ENCODE measurements at regions not wholly inside any gene's neighbourhood (a gene's known extent, or its start where the extent isn't known, plus 50 kb on each side); places are given as distances from the start of the nearest gene placed in this dataset.
"Not testable (repeated sequence)": the region's sequence is repeated elsewhere in the genome, so short reads cannot be mapped to it uniquely, and the experiment has no call there.

DNA sequence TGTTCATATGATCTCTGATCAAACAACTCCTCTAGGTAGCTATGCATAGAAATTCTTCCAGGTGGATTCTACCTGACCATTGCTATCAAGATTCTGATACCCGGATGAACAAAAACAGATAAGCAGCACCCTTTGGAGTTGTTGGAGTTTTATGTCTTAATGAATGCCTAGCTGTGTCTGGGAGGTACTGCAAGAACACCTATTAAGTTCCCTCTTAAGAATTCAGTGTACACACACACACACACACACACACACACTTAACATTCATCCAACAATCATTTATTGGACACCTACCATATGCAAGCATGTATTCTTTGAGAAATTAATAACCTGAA is 58.1 kb upstream of the FNDC3B start:
- 58 to 71% methylated on average over 1 of the region's 1 CpG for WGBS, 2 donors
- no peaks in the 10 kb centered on the region for H3K9me3 ChIP-seq
- intact Hi-C loops (cut with DNase I) = no loop called here
- no peaks in the 10 kb centered on the region for H3K36me3 ChIP-seq
- H3K4me1 ChIP-seq = no peaks in the 10 kb centered on the region
- peaks cover 0 to 9% (median 0%) of the 10 kb centered on the region in 4 donors for H3K27me3 ChIP-seq
- TF ChIP-seq POLR2A (IDR thresholded peaks at IDR 0.05) (no peak), CTCF (IDR thresholded peaks at IDR 0.05) (no peak)
- no peak overlapping the region for H3K27ac ChIP-seq
- no peak for DNase-seq
- no peak overlapping the region for H3K4me3 ChIP-seq

DNA sequence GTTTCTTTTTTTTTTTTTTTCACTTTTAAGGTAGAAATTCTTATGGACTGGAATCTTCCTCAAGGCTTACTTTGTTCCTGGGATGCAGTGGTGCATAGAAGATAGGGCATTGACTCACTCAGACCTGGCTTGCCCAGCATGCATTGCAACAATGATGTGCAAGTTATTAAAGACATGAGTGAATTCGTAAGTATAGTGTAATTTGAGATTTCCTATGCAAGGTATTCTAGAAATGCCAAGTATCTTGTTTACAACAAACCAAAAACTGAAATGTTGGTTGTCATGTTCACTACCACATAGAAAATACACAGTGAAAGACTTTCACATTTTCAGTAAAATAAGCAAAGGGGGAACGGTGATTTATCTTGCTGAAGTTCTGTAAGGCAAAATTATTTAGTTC is 56.5 kb upstream of the FNDC3B start:
- Histone ChIP-seq H3K27me3 (peaks cover 0 to 9% (median 0%) of the 10 kb centered on the region in 4 donors), H3K36me3 (no peaks in the 10 kb centered on the region), H3K9me3 (no peaks in the 10 kb centered on the region), H3K4me3 (no peak overlapping the region), H3K27ac (no peak overlapping the region), H3K4me1 (no peaks in the 10 kb centered on the region)
- intact Hi-C loops (cut with DNase I) = no loop called here
- DNase-seq = no peak
- TF ChIP-seq CTCF (IDR thresholded peaks at IDR 0.05) (no peak), POLR2A (IDR thresholded peaks at IDR 0.05) (no peak)
- WGBS, 2 donors = 40 to 41% methylated on average over 2 of the region's 2 CpGs

GRCh38 chr3:171983685-171984084 is 55.7 kb upstream of the FNDC3B start:
- H3K36me3 ChIP-seq; H3K4me3 ChIP-seq; H3K9me3 ChIP-seq; H3K27me3 ChIP-seq; H3K4me1 ChIP-seq; DNase-seq; H3K27ac ChIP-seq; intact Hi-C loops (cut with DNase I): not testable (repeated sequence)
- 85 to 87% methylated on average over 7 to 8 of the region's 8 CpGs for WGBS, 2 donors

DNA sequence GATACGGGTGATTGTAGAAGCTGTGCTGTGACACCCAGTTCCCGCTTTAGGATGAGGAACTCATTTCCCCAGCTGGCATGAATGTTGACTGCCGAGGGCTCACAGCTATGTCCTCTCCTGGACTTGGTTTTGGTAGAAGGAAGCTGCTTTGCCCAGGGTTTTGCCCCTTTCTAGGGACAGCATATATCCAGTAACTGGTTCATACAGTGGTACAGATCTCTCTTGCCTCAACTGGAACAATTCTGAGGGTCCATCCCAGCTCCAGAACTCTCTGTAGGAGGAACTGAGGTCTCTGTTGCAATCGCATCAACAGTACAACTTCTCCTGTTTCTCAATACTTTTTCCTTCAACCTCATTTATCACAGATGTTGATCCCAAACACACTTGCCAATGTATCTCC is 54.5 kb upstream of the FNDC3B start:
- Histone ChIP-seq H3K4me3 (no peak overlapping the region), H3K4me1 (no peaks in the 10 kb centered on the region), H3K27ac (peak overlapping the region in 1 of 4 donors; percentile 58), H3K36me3 (no peaks in the 10 kb centered on the region), H3K9me3 (no peaks in the 10 kb centered on the region), H3K27me3 (peaks cover 0 to 9% (median 0%) of the 10 kb centered on the region in 4 donors)
- intact Hi-C loops (cut with DNase I) = no loop called here
- DNase-seq = no peak
- WGBS, 2 donors = 77 to 78% methylated on average over 4 of the region's 4 CpGs
- no peak for TF ChIP-seq CTCF (IDR thresholded peaks at IDR 0.05)
- no peak for TF ChIP-seq POLR2A (IDR thresholded peaks at IDR 0.05)

GRCh38 chr3:171986176-171986575 is 53.2 kb upstream of the FNDC3B start:
- Histone ChIP-seq H3K4me3 (no peak overlapping the region), H3K27ac (no peak overlapping the region), H3K36me3 (no peaks in the 10 kb centered on the region), H3K9me3 (no peaks in the 10 kb centered on the region), H3K4me1 (no peaks in the 10 kb centered on the region), H3K27me3 (peaks cover 0 to 9% (median 0%) of the 10 kb centered on the region in 4 donors)
- no peak for TF ChIP-seq POLR2A (IDR thresholded peaks at IDR 0.05)
- DNase-seq = no peak
- intact Hi-C loops (cut with DNase I) = no loop called here
- 59 to 63% methylated on average over 3 of the region's 3 CpGs for WGBS, 2 donors

DNA sequence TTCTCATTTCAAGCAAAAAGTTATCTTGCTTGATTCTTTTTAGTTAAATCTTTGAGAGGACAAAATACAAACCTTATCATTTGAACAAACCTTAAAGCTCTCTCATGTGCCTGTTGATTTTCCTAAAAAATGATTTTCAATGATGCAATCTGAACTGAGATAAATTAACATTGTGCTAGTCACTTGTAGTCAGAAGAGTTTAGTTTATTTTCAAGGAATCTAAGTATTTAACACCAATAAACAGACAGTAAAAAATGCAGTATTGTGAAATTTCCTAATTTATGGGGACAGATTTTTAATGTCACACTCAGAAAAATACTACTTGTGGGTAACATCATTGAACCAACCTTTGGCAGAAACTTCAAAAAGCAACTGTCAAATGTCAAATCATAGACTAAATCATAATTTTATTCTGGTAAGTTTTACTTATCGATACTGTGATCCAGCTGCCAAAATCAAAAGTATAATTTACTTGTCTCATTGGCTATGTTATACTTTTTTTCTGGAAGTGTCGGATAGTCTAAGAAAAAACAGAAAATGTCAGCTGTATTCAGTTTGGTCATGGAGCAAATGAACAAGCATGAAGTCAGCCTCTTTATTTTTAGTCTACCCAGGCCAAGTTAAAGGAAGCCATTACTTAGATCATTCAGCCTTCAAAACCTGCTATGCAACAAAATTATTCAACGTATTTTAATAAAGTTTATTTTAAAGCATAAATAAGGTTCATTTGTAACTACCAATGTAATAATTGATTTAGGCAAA is 52.4 kb upstream of the FNDC3B start:
- no peaks in the 10 kb centered on the region for H3K4me1 ChIP-seq
- H3K36me3 ChIP-seq = no peaks in the 10 kb centered on the region
- TF ChIP-seq POLR2A (IDR thresholded peaks at IDR 0.05) = no peak
- TF ChIP-seq CTCF (IDR thresholded peaks at IDR 0.05) = no peak
- no peak overlapping the region for H3K4me3 ChIP-seq
- 66 to 73% methylated on average over 3 of the region's 3 CpGs for WGBS, 2 donors
- intact Hi-C loops (cut with DNase I) = no loop called here
- H3K9me3 ChIP-seq = no peaks in the 10 kb centered on the region
- no peak for DNase-seq
- H3K27ac ChIP-seq = no peak overlapping the region
- H3K27me3 ChIP-seq = peaks cover 0 to 11% (median 0%) of the 10 kb centered on the region in 4 donors
